CD4-positive, alpha-beta T cell treated with Interleukin-6 for 4 hours (primary cell): ENCODE measurements at regions not wholly inside any gene's neighbourhood (a gene's known extent, or its start where the extent isn't known, plus 50 kb on each side); places are given as distances from the start of the nearest gene placed in this dataset.

Experiments used
- DNase-seq: peaks from one replicate; pipeline ENCODE4 v3.0.0-alpha.2; 2020; ENCODE audit warnings: mixed read lengths

DNA sequence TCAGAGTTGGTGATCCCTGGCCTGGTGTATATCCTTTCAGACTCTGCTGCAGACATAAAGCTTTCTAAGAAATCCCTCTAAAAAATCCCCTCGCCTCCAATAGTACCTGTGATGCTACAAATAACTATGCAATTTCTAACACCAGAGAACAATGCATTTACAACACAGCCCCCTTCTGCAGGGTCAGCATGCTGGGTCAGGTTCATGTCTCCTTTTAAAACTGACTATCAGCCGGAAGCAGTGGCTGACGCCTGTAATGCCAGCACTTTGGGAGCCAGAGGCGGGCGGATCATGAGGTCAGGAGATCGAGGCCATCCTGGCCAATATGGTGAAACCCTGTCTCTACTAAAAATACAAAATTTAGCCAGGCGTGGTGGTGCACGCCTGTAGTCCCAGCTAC is 77.0 kb upstream of the SPATA12 start:
- DNase-seq = no peak

DNA sequence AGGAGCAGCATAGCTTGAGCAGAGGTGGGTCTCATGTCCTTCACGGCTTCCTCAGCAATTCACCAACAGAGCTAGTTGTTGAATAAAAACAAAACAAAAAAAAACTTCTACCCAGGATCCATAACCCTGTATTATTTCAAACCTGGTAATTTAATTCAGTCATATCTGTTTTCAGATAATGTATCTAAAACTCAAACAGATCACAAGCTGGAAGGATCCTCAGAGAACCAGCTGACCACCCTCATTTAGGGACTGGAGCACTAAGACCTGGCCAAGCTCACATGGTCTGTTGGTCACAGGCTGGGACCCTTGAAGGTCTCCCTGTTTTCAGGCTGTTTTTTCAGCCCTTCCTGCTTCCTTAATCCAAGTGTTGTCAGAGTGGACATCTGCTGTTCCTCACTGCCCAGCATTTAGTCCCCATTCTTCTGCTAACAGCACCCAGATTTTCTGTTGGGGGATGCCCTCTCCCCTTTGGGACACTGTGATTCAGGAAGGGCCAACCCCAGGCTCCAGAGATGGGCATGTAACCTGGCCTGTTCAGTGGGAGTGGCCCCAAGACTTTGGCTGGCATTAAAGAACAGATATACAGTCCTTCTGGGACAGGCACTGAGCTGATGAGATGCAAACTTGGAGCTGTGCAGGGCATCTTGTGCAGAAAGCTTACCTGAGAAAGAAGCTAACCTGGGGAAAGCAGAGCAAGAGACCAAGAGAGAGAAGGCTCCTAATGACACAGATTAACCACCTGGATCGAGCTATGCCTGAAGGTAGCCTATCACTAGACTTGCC is 78.8 kb upstream of the SPATA12 start:
- no peak for DNase-seq

- peak; percentile 49 for DNase-seq
These were observed 79.6 kb upstream of the SPATA12 start for GRCh38 chr3:56980798-56981390.

GRCh38 chr3:56980243-56980642 is 80.2 kb upstream of the SPATA12 start:
- DNase-seq = no peak

DNA sequence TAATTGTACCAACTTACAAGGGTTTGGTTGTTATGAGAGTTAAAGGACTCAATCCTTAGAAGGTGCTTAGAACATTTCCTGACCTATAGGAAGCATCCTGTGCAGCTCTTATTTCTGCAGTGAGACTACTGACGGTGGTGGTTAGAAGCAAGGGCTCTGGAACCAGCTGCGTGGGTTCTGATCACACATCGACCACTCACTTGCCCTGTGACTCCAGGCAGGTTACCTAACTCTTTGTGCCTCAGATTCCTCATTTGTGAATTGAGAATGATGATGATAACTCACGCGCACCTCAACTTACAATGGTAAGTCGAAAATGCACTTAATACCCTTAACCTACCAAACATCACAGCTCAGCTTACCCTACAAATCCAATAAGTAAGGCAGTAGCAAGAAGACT is 80.7 kb upstream of the SPATA12 start:
- no peak for DNase-seq

GRCh38 chr3:56977561-56977889 is 82.9 kb upstream of the SPATA12 start:
- no peak for DNase-seq

DNA sequence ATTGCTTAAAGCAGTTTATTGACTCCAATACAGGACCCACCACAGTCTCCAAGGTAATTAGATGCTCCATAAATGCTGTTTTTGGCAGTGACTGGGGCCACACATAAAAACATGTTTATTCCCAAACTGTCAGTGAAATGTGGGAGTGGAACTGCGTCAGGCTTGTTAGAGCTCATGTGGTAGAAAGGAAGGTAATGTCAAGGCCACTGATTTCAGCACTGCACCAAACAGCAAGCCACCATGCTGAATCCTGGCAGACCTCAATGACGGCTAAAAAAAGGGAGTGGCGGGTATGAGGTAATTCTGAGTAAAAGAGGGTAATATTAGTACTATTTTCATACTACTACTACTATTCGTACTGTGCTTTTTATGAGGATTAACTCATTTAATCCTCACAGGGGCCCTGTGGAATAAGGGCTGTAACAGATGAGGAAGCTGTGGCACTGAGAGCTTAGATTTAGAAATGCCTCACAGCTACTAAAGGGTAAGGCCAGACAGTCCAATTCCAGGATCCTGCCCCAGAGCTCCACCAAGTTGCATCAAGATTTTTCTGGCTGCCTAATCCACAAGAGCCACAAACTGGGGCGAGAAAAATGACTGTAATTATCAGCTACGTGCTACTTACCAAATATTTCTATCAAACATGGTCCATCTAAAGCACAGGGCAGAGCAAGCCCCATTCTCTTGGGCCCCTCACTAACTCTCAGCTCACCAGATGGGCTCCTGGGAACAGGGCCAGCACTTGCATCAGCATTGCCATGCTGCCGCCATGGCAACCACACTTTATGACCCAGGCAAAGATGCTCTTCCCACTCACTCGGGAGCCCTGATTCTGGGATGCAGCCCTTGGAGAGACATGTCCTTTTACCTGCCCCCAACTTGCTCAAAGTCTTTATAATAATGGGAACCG is 83.6 kb upstream of the SPATA12 start:
- DNase-seq = no peak

DNA sequence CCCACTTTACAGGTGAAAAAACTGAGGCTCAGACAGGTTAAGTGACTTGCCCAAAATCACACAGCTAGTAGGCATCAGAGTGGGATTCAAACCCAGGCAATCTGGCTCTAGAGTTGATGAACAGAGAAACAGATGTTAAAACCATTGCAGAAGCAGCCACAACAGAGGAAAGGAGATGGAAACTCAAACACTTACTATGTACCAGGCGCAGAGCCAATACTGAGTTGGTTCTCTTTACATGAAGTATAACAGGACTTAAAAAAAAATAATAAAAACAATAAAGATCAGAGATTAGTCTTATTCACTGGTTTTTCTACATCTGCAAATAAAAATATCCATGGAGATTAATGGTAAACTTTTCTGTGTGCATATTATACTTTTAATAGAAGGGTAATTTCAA is 84.9 kb upstream of the SPATA12 start:
- DNase-seq = no peak

DNA sequence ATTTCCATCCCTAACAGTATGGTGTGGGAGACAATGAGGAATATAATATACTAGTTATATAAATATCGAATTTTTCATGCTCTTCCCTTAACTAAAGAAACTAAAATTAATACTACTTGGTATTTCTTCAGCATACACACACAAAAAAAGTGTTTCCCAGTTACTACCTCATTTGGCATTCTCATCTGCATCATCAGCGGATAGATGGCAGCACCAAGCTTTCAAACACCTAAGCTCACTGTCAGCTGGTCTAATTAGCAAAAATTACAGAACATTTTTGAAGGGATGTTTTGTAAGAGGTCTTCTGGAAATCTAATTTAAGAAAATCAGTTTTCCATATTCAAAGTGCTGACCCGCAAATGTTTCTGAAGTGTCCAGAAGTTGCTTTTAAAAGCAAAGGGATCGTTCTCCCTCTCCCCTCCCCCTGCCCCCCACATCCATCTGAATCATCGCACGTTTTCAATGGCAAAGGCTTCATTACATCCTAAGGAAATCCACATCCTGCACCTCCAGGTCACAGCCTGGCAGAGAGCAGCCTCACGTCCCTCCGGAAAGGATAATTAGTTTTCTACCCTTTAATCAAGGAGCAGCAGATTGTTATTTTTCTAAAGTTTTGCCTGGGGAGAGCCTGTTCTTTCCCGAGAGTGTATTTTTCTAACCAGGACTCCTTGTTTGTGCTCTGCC is 86.1 kb upstream of the SPATA12 start:
- no peak for DNase-seq

- DNase-seq = no peak
These were observed 88.6 kb upstream of the SPATA12 start for GRCh38 chr3:56971816-56972215.

GRCh38 chr3:56971261-56971660 is 89.2 kb upstream of the SPATA12 start:
- no peak for DNase-seq

GRCh38 chr3:56970461-56970879 is 90.0 kb upstream of the SPATA12 start:
- no peak for DNase-seq

DNA sequence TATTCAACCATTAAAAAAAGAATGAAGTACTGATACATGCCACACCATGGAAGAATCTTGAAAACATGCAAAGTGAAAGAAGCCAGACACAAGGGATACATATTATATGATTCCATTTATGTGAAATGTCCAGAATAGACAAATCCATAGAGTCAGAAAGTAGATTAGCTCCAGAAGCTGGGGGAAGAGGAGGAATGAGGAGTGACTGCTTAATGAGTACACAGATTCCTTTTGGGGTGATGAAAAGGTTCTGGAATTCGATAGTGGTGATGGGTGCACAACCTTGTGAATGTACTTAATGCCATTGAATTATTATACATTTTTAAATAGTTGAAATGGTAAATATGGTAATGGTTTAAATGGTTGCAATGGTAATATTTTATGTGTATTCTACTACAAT is 90.6 kb upstream of the SPATA12 start:
- no peak for DNase-seq

DNA sequence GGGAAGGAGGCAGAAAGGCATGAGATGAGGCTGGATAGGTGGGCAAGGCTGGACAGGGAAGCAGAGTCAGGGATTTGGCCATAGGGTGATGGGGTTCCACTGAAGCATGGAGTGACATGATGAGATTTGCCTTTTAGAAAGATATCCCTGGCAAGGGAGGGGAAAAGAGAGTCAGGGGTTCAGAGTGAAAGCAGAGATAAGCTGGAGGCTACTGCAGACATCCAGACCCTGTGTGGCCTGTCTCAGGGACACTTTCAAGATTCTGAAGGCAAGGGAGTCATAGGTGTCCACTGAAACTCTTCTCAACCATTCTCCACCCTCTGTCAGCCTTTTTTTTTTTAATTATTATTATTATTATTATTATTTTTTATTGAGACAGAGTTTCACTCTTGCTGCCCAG is 94.0 kb upstream of the SPATA12 start:
- no peak for DNase-seq

DNA sequence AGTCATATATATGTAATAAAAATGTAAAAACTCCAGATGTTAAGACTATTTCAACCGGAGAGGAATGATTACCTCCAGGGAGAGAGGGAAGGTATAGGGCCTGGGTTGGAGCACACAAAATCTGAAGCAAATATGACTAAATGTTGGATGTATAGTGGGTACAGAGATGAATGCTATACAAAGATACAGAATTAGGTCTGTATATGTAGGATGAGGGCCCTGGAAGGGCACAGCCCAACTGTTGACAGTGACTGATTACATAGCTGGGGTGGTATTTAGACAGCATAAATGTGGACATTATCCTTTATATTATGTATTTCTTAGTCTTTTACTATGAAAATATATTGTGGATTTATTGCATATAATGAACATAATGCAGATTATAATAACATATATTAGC is 94.4 kb upstream of the SPATA12 start:
- no peak for DNase-seq

DNA sequence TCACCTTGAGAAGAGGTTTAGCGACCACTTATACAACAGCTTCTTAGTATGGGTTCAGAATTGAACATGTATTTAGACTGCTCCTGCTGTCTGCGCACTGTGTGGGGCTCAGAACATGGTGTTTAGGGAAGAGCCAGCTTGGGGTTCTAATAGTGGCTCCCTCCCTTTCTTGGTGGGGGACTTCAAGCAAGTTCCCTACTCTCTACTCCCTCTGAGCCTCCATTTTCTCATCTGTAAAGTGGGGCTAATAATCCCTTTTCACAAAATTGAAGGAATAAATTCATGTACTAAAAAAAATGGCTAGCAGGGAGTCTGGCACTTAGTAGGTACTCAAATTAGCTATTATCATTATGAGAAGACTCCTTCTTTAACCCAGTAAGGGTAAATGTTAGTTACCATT is 97.5 kb upstream of the SPATA12 start:
- DNase-seq = no peak

DNA sequence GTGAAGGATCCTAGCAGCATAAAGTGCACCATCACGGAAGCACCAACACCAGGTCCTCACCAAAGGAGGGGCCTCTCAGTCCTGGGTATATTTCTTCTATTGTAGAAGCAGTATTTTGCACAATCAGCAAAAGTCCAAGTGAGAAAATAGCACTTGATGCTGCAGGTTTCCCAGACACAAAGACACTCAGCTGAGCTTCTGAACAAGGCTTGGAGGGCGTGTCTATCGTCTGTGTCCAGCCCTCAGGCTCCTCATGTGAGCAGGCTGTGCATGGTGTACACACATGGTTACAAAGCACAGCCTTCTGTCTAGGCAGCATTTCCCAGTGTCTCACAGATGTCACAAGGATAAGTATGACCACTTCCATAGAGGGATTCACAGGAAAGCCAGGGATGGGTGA is 98.3 kb upstream of the SPATA12 start:
- DNase-seq = no peak

DNA sequence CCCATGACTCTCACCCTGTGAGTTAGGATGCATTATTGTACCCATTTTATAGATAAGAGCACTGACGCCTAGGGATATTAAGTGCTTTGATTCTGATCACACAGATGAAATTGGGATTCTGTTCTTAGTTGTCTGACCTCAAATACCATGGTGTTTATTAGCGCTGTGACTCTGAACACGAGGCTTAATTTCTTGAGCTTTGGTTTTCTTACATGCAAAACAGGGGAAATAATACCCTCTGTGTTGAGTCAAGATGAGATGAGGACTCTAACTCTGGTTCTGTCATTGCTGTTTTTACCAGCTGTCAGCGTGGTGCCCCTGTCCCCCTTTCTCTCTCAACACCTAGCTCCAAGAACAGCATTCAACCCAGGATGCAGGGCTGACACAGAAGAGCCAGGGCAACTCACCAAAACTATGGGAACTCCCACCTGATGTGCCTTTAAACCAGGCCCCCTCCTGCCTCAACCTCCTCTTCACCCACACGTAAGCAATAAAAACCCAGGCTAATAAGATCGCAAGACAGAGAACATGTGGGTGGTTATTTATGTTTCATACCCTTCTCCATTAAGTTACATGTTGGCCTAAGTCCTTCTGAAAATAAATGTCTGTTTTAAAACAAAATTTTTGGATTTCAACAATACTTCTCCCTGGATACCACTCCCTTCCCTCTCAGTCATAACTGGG is 100.1 kb upstream of the SPATA12 start:
- DNase-seq = no peak

GRCh38 chr3:56958879-56959278 is 101.6 kb upstream of the SPATA12 start:
- no peak for DNase-seq

DNA sequence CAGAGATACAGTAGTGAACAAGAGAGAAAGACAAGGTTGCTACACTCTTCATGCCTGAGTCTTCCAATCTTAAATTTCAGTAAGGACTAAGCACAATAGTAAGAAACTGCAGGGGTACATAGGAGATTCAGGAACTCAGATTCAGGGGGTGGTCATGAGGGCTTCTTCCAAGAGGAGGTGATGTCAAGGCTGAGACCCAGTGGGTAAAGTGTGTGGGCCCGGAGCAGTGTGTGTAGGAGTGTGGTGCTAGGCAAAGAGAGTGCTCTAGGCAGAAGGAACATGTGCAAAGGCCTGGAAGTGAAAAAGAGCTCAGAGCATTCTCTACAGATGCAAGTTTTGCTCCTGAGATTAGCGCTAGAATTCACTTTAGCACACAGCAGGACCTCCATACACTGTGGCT is 102.9 kb upstream of the SPATA12 start:
- no peak for DNase-seq

GRCh38 chr3:56956906-56957305 is 103.6 kb upstream of the SPATA12 start:
- DNase-seq = no peak

GRCh38 chr3:56955492-56956111 is 104.9 kb upstream of the SPATA12 start:
- DNase-seq = no peak
